Fibroblast of skin of back (primary cell): ENCODE measurements at regions not wholly inside any gene's neighbourhood (a gene's known extent, or its start where the extent isn't known, plus 50 kb on each side); places are given as distances from the start of the nearest gene placed in this dataset.
"Not testable (repeated sequence)": the region's sequence is repeated elsewhere in the genome, so short reads cannot be mapped to it uniquely, and the experiment has no call there.

ENCODE experiments used
- DNase-seq: peaks from one replicate; pipeline ENCODE4 v3.0.0-alpha.2; 2013

GRCh38 chr2:124967325-124967724 lies 942.2 kb downstream of the CNTNAP5 start:
- DNase-seq: no peak

GRCh38 chr2:124970030-124970429 lies 944.9 kb downstream of the CNTNAP5 start:
- DNase-seq: no peak

- DNase-seq: no peak
These were observed 948.3 kb downstream of the CNTNAP5 start for GRCh38 chr2:124973396-124973795.

- no peak for DNase-seq
These were observed 950.1 kb downstream of the CNTNAP5 start for GRCh38 chr2:124975224-124975623.

- DNase-seq: no peak
These were observed 950.6 kb downstream of the CNTNAP5 start for GRCh38 chr2:124975648-124976047.

GRCh38 chr2:124978597-124978996 lies 953.5 kb downstream of the CNTNAP5 start:
- DNase-seq: no peak

- DNase-seq: peak; percentile 48
These were observed 958.5 kb downstream of the CNTNAP5 start for GRCh38 chr2:124983595-124983994.

- DNase-seq: no peak
These were observed 960.2 kb downstream of the CNTNAP5 start for GRCh38 chr2:124985270-124985669.

GRCh38 chr2:124986136-124986535 lies 961.0 kb downstream of the CNTNAP5 start:
- DNase-seq: no peak

- DNase-seq: not testable (repeated sequence)
These were observed 961.8 kb downstream of the CNTNAP5 start for GRCh38 chr2:124986870-124987269.

GRCh38 chr2:124987436-124987835 lies 962.3 kb downstream of the CNTNAP5 start:
- DNase-seq: not testable (repeated sequence)

GRCh38 chr2:124988111-124988510 lies 963.0 kb downstream of the CNTNAP5 start:
- DNase-seq: no peak

- no peak for DNase-seq
These were observed 963.7 kb downstream of the CNTNAP5 start for GRCh38 chr2:124988794-124989193.

- no peak for DNase-seq
These were observed 968.7 kb downstream of the CNTNAP5 start for GRCh38 chr2:124993809-124994208.

GRCh38 chr2:124995185-124995912 lies 970.3 kb downstream of the CNTNAP5 start:
- DNase-seq: no peak

- DNase-seq: no peak
These were observed 971.3 kb downstream of the CNTNAP5 start for GRCh38 chr2:124996406-124996805.

GRCh38 chr2:124999906-125000305 lies 974.8 kb downstream of the CNTNAP5 start:
- no peak for DNase-seq

GRCh38 chr2:125004106-125004800 lies 979.2 kb downstream of the CNTNAP5 start:
- no peak for DNase-seq

GRCh38 chr2:125006676-125007075 lies 981.6 kb downstream of the CNTNAP5 start:
- DNase-seq: no peak

GRCh38 chr2:125028721-125029120 lies 1003.6 kb downstream of the CNTNAP5 start:
- DNase-seq: not testable (repeated sequence)

GRCh38 chr2:125033871-125034270 lies 1008.8 kb downstream of the CNTNAP5 start:
- no peak for DNase-seq

- DNase-seq: no peak
These were observed 1012.1 kb downstream of the CNTNAP5 start for GRCh38 chr2:125037135-125037653.

GRCh38 chr2:125041846-125042245 lies 1016.8 kb downstream of the CNTNAP5 start:
- DNase-seq: no peak

- DNase-seq: no peak
These were observed 1017.6 kb downstream of the CNTNAP5 start for GRCh38 chr2:125042727-125043126.
